ENCODE measurements at regions not wholly inside any gene's neighbourhood (a gene's known extent, or its start where the extent isn't known, plus 50 kb on each side); places are given as distances from the start of the nearest gene placed in this dataset.
"Not testable (repeated sequence)": the region's sequence is repeated elsewhere in the genome, so short reads cannot be mapped to it uniquely, and the experiment has no call there.

DNA sequence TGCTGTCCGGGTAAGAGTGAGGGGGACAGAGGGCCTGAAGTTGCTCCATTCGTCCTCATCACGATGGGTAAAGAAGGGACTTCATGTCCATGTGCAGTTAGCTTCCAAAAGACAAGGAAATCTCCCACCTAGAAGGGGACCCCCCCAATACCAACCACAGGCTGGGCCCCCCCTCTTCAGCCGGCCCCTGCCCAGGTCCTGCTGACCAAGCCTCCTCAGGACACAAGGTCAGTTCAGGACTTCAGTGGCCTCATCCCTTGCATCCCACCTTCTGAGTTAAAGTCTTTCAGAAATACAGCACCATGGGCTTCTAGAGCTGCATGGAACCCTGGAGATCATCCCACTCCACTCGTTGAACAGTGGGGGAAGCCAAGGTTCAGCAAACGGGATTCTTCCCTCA is 115.4 kb upstream of the ERG start:
- no peak for DNase-seq (ENCODE audit: low read depth in 2 of 2)

DNA sequence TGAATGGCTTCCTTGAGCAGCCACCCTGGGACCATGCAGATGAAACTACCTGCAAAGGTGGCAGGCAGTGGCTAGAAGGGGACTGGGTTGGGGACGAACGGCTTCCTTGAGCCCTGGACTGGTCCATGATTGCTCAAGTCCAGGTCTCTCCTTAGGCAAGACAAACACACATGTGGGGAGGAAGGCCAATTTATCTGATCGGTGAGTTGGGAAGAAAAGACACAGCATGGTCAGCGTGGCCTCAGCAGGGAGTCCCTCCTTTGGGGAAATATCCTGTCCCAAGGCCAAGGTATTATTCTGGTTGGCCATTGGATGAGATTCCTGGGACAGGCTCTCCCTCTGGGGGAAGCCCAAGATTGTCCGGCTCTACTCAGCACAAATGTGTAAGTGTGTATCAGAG is 116.3 kb upstream of the ERG start:
- DNase-seq (ENCODE audit: low read depth in 2 of 2): no peak

GRCh38 chr21:38619480-38619879 is 121.2 kb upstream of the ERG start:
- no peak for DNase-seq (ENCODE audit: low read depth in 2 of 2)

GRCh38 chr21:38619992-38620479 is 121.8 kb upstream of the ERG start:
- DNase-seq (ENCODE audit: low read depth in 2 of 2): no peak

- DNase-seq (ENCODE audit: low read depth in 2 of 2): no peak
These were observed 122.9 kb upstream of the ERG start for GRCh38 chr21:38621132-38621531.

DNA sequence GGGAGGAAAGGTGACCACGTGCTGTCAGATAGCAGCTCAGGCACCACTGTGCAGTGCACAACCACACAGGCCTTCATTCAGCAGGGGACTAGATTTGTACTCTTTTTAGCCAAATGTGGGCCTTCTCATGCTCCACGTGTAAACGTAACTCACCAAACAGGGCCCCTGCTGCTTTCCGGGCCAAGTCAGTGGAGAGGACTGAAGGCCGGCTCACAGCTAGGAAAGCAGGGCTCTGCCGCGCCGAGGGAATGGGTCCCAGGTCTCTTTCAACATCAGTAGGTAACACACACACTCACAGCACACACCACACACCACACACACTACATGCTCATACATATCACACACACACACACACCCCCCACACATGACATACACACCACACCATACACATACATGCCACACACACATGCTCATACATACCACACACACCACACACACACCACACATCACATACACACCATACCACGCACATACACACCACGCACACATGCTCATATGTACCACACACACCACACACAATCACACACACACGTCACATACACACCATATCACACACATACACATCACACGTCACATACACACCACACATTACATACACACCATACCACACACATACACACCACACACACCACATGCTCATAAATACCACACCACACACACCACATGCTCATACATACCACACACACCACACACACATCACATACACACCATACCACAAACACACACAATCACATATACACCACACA is 124.0 kb upstream of the ERG start:
- no peak for DNase-seq (ENCODE audit: low read depth in 2 of 2)

GRCh38 chr21:38622827-38623209 is 124.5 kb upstream of the ERG start:
- DNase-seq (ENCODE audit: low read depth in 2 of 2): no peak

DNA sequence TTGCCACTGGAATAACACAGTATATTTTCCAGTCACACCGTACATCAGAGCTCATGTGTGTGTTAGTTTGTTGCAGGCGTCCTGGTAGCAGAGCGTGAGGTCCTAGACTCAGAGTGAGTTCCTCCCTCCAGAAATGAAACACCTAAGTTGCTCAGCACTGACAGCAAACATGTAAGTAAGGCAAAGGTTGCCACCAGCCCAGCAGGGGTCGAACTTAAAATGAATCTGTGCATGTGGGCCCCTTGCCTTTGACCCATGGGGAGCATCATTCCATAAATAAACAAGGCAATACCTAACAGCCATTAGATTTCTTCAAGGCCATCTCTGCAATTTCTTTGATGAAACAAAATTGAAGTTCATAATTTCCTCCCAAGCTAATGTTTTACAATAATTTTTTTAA is 125.3 kb upstream of the ERG start:
- no peak for DNase-seq (ENCODE audit: low read depth in 2 of 2)

DNA sequence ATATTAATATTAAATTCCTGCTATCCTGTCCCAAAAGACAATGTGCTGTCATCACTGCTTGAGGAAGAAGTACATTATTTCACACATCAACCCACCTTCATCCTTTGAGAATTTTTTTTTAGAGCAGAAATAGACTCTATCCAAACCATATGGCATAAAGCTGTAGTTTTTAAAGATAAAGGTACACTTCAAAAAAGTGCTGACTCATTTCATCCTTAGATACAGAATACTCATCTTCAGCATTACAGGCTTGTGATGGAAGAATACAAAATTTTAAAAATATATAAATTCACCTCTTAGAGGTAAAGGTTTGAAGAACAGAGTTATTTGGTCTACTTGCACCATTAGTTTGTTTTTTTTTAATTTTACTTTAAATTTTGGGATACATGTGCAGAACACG is 126.7 kb upstream of the ERG start:
- no peak for DNase-seq (ENCODE audit: low read depth in 2 of 2)

DNA sequence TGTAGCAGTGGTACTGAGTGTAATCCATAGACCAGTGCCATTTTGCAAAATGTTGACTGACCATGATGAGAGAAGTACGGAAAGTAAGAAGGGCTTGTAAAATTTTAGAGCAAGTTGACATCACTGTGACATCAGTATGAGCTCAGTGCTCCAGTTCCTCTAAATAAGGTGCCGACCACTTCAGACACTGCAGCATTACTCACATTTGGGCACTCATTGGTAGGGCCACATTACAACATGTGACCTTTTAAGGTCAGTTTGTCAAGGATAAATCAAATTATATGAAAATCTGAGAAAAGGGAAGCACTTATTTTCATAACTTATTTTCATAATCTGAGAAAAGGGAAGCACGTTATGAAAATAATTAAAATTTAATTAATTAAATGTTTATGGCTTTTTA is 128.0 kb upstream of the ERG start:
- DNase-seq (ENCODE audit: low read depth in 2 of 2): no peak

GRCh38 chr21:38628349-38628748 is 130.1 kb upstream of the ERG start:
- no peak for DNase-seq (ENCODE audit: low read depth in 2 of 2)

- no peak for DNase-seq (ENCODE audit: low read depth in 2 of 2)
These were observed 132.9 kb upstream of the ERG start for GRCh38 chr21:38631206-38631605.

DNA sequence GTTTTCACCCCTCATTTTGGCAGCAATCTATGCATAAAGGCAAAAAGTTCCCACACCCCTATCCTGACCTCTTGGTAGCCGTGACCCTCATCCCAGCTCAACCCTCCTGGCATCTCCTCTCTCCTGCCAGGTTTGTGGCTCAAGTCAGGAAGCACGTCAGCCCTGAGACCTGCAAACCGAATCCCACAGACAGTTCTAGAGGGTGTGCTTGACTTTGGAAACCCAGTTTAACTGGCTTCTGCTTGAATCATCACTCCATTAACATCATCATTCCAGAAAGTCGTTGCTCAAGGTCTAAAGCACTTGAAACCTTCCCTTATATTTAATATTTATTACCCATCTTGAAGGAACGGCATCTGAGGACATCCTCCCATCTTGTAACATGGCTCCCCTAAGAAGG is 133.4 kb upstream of the ERG start:
- no peak for DNase-seq (ENCODE audit: low read depth in 2 of 2)

DNA sequence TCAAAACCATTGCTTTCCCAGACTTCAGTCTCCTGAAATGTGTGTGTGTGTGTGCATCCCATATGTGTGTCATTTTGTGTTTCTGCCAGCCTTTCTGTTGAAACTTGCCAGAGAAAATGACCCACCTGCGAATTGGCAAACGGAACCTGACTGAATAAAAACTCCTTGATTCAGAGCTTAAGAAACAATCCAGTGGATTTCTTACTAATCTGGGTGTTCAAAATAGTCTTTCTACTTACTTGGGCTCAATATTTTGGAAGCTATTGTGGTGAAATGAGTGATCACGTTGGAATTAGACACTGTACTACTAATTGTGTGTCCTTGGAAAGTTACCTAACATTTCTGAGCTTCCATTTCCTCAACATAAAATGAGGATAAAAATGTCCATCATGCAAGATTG is 138.9 kb upstream of the ERG start:
- DNase-seq (ENCODE audit: low read depth in 2 of 2): no peak

DNA sequence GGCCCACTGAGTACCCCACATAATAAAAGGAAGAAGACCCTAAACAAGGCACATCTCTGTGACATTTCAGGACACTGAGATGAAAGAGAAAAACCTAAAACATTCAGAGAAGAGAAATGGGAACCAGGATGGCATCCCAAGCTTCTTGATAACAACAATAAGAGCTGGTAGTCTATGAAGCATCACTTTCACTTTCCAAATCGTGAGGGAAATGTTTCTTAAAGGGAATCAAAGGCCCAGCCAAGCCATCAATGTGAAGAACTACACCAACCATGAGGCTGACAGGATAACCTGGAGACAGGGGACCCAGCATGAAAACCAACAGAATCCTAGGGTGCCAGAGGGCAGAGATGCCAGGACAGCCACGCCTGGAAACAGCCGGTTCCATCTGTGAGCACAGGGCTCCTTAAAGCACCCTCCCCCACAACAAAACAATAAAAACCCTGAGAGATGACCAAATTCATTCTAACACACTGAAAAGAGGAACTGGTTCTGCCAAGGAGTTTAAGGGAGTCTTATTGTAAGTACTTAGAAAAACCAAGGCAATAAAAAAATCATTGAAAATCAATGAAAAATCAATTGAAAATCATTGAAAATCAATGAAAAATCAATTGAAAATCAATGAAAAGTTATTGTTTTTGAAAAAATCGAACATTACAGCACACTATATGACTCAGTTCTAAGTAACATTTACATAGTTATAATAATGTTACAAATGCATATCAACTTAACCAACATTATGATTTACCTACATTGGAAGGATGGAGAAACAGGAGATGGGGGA is 141.5 kb upstream of the ERG start:
- DNase-seq (ENCODE audit: low read depth in 2 of 2): no peak

- DNase-seq (ENCODE audit: low read depth in 2 of 2): not testable (repeated sequence)
These were observed 142.1 kb upstream of the ERG start for GRCh38 chr21:38640355-38640742.

- no peak for DNase-seq (ENCODE audit: low read depth in 2 of 2)
These were observed 145.2 kb upstream of the ERG start for GRCh38 chr21:38643404-38644023.

GRCh38 chr21:38645282-38645681 is 147.0 kb upstream of the ERG start:
- DNase-seq (ENCODE audit: low read depth in 2 of 2): no peak

DNA sequence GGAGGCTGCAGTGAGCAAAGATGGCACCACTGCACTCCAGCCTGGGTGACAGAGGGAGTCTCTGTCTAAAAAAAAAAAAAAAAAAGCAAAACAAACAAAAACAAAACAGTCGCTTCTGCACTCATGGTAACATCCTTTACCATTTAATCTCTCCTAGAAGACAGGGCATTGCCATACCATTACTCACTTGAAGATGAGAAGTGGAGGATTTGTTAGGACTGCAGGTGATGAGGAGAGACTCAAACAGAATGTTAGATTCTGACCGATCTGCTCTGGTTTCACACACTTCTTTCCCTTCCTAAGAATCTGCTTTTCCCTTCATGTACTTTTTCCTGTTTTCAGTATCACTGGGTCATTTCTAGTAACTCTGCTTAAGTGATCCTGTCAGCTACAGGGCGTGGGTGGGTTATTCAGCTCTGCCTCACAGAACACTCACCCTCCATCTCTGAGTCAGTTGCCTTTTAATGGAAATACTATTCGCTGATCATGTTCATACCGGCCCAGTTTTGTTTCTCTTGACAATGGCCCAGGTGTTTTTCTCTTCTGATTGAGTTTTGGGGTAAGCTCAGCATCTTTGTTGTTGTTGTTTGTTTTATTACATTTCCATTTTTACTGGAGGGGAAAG is 148.0 kb upstream of the ERG start:
- no peak for DNase-seq (ENCODE audit: low read depth in 2 of 2)

DNA sequence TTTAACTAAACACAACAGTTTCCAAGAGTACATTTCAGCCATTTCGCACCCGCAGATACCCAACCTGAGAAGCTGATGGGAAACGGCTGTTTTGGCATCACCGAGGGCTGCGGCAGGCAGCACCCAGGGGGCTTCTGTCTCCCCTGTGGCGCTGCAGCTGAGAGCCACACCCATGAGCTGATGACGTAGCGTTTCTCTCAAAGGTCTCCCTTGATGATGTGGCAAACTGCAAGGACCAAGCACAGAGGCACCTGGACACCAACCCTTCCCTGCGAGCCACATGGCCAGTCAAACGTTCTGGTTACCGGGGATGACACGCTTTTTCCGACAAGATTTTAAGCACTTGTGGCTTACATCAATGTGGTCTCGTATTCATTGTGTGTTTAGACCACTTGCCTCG is 150.8 kb upstream of the ERG start:
- DNase-seq (ENCODE audit: low read depth in 2 of 2): no peak

DNA sequence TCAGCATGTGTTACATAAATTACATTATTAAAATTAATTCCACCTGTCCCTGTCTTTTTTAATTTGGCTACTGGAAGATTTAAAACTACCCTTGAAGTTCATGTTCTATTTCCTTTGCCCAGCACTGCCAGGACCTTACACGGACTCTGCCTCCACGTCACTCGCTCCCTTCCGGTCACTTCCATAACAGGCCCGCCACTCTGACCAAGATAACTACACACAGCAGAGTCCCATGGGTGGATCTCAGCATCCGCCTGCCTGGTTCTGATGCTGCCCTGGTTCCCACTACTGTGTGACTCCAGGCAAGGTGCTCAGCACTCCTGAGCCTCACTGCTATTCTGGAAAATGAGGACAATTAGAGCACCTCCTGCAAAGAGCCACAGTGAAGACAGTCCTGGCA is 153.3 kb upstream of the ERG start:
- DNase-seq (ENCODE audit: low read depth in 2 of 2): no peak

DNA sequence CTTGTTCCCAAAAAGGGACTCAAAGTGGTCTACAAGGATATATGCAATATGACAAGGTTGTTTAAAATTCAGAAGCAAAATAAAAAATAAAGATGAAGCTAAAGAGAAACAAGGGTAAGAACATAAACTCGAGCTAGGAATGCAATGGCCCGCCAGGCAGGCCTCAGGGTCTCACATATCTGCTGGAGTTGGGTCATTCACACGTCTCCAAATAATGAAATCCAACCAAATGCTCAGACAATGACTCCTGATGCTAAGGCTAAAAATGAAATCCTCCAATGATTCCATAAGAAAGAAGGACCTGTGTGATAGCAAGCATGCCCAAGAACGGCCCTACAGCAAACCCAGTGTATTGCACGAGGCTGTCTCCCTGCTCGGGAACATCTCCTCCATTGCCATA is 153.3 kb upstream of the ETS2 start:
- DNase-seq (ENCODE audit: low read depth in 2 of 2): no peak

DNA sequence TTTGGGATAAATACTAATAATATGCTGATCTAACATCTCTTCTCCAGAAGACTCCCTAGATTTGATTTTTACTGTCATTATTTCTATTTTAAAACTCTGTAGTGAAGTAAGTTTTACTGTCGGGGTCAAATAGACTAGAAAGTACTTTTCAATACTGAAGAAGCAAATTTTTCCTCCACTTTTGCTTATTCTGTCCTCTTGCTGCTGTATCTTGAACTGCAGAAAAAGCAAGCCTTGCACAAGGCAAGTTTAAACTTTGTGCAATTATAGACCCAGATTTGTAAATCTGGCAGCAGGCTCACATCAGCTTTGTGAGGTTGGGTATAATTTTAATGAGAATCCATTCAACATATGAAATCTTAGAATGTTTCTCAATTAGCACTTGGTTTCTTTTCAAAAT is 151.1 kb upstream of the ETS2 start:
- DNase-seq (ENCODE audit: low read depth in 2 of 2): no peak

All from stimulated activated CD8-positive, alpha-beta memory T cell treated with anti-CD3 and anti-CD28 coated beads, Interleukin-7, amount 100 ng/mL, for 4 hours (primary cell).